ENCODE measurements at regions not wholly inside any gene's neighbourhood (a gene's known extent, or its start where the extent isn't known, plus 50 kb on each side); places are given as distances from the start of the nearest gene placed in this dataset.

DNA sequence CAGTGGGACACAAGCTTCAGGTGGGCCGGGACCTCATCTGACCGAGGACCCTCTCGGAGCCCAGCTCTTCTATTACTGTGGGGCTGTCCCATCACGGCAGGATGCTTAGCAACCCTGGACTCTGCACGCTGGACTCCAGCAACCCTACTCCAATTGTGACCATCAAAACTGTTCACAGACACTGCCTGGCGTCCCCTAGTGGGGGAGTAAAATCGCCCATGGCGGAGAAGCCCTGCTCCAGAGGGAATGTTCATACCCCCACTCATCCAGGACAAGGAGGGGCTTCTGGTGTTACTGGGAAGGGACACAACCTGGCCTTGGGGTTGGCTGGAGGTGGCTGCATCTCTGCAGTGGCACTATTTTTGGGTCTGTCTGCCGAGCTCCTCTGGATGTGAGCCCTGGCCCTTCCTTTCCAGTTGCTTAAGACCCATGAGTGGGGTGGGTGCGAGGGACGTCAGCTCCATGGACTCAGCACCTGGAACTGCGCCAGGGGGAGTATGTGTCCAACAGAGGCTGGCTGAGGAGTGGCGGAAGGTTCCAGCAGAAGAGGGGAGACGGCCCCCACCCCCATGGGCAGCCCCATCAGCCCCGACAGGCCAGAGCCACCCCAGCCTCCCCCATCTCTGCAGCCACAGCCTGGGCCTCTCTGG, 103.8 kb downstream of the RFLNA start:
- 67 to 74% methylated on average over 13 to 15 of the region's 15 CpGs for WGBS, 2 experiments (ENCODE audit: low coverage in 1 of 2, low lambda C conversion rate in 2 of 2, missing lambda C conversion rate in 2 of 2)
- no peak overlapping the region for H3K27ac ChIP-seq

DNA sequence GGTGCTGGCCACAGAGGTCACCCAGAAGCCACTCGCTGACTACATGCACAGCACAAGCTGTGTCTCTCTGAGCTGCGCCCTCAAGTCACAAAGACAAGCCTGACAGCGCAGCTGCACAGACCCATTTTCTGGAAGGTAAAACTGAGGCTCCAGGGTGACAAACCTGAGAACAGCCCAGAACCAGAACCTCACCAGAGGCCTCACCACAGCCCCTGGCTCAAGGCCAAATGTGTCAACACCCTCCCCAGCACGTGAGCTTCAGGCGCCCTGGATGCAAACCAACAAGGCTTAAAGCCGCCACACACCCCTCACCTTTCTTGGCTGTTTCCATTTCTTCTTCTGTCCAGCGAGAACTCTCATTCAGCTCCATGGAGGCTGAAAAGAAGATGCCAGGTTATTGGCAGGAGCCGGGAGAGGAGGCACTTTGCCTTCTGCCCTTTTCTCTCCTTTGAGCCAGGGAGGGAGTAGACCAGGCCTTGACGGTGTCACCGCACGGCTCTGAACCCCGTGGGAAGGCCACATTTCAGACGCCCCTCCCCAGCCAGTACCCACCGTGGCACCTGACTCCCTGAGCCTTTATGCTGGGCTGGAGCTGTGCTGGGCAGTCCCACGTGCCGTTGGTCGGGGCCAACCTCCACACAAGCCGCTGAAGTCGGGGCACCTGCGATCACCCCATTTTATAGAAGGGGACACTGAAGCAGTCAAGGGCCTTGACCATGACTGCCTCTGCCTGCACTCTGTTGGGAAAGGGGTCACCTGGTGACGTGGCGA, 103.1 kb downstream of the RFLNA start:
- H3K4me3 ChIP-seq, result no peak overlapping the region
- H3K9ac ChIP-seq, result no peak overlapping the region
- H3K9me2 ChIP-seq (ENCODE audit: insufficient read depth), result no peaks in the 10 kb centered on the region
- WGBS, 2 experiments (ENCODE audit: low coverage in 1 of 2, low lambda C conversion rate in 2 of 2, missing lambda C conversion rate in 2 of 2), result 92% methylated on average over 22 of the region's 22 CpGs
- no peaks in the 10 kb centered on the region for H4K20me1 ChIP-seq (ENCODE audit: insufficient read depth)
- no peaks in the 10 kb centered on the region for H3K9me3 ChIP-seq (ENCODE audit: low read depth)
- H3K4me2 ChIP-seq (ENCODE audit: unreplicated experiment), result no peak overlapping the region
- DNase-seq, result peak; percentile 57
- H2AFZ ChIP-seq, result no peak overlapping the region
- H3K27me3 ChIP-seq (replicated peaks; ENCODE audit: insufficient read depth), result no peaks in the 10 kb centered on the region
- in situ Hi-C loops (cut with MboI), result no loop called here
- H3K36me3 ChIP-seq (ENCODE audit: low read depth), result no peaks in the 10 kb centered on the region
- peaks cover 24% of the 10 kb centered on the region for H3K79me2 ChIP-seq (ENCODE audit: insufficient read depth)
- TF ChIP-seq EZH2phosphoT487 (IDR thresholded peaks at IDR 0.05; ENCODE audit: insufficient read depth, low read depth), result no peak
- no peak for TF ChIP-seq EZH2 (IDR thresholded peaks at IDR 0.05; ENCODE audit: insufficient read depth, poor library complexity, severe bottlenecking)
- peaks cover 27% of the 10 kb centered on the region for H3F3A ChIP-seq (ENCODE audit: insufficient read depth)
- H3K27ac ChIP-seq, result no peak overlapping the region
- H3K4me1 ChIP-seq (ENCODE audit: insufficient read depth), result peaks cover 25% of the 10 kb centered on the region

More for the DNA sequence above, 103.8 kb downstream of the RFLNA start:
- Histone ChIP-seq H3K4me1 (ENCODE audit: insufficient read depth) (peaks cover 18% of the 10 kb centered on the region), H3K79me2 (ENCODE audit: insufficient read depth) (peaks cover 27% of the 10 kb centered on the region), H3K36me3 (ENCODE audit: low read depth) (no peaks in the 10 kb centered on the region), H3K9ac (no peak overlapping the region), H2AFZ (no peak overlapping the region), H3K4me2 (ENCODE audit: unreplicated experiment) (no peak overlapping the region), H4K20me1 (ENCODE audit: insufficient read depth) (no peaks in the 10 kb centered on the region), H3K9me3 (ENCODE audit: low read depth) (no peaks in the 10 kb centered on the region), H3K9me2 (ENCODE audit: insufficient read depth) (no peaks in the 10 kb centered on the region), H3F3A (ENCODE audit: insufficient read depth) (peaks cover 21% of the 10 kb centered on the region), H3K27me3 (replicated peaks; ENCODE audit: insufficient read depth) (no peaks in the 10 kb centered on the region), H3K4me3 (no peak overlapping the region)
- in situ Hi-C loops (cut with MboI), result no loop called here
- TF ChIP-seq EZH2phosphoT487 (IDR thresholded peaks at IDR 0.05; ENCODE audit: insufficient read depth, low read depth) (no peak), EZH2 (IDR thresholded peaks at IDR 0.05; ENCODE audit: insufficient read depth, poor library complexity, severe bottlenecking) (no peak)
- DNase-seq, result no peak

GRCh38 chr12:124397399-124397679, 102.4 kb downstream of the RFLNA start:
- H3K36me3 ChIP-seq (ENCODE audit: low read depth), result no peaks in the 10 kb centered on the region
- in situ Hi-C loops (cut with MboI), result no loop called here
- H4K20me1 ChIP-seq (ENCODE audit: insufficient read depth), result no peaks in the 10 kb centered on the region
- WGBS, 2 experiments (ENCODE audit: low coverage in 1 of 2, low lambda C conversion rate in 2 of 2, missing lambda C conversion rate in 2 of 2), result 38 to 44% methylated on average over 7 of the region's 7 CpGs
- DNase-seq, result no peak
- H3K4me1 ChIP-seq (ENCODE audit: insufficient read depth), result peaks cover 32% of the 10 kb centered on the region
- H3F3A ChIP-seq (ENCODE audit: insufficient read depth), result peaks cover 27% of the 10 kb centered on the region
- H3K9me2 ChIP-seq (ENCODE audit: insufficient read depth), result no peaks in the 10 kb centered on the region
- H3K4me3 ChIP-seq, result no peak overlapping the region
- H3K4me2 ChIP-seq (ENCODE audit: unreplicated experiment), result no peak overlapping the region
- no peak overlapping the region for H3K9ac ChIP-seq
- H3K9me3 ChIP-seq (ENCODE audit: low read depth), result no peaks in the 10 kb centered on the region
- TF ChIP-seq EZH2 (IDR thresholded peaks at IDR 0.05; ENCODE audit: insufficient read depth, poor library complexity, severe bottlenecking) (no peak), EZH2phosphoT487 (IDR thresholded peaks at IDR 0.05; ENCODE audit: insufficient read depth, low read depth) (no peak)
- H2AFZ ChIP-seq, result no peak overlapping the region
- no peaks in the 10 kb centered on the region for H3K27me3 ChIP-seq (replicated peaks; ENCODE audit: insufficient read depth)
- H3K27ac ChIP-seq, result no peak overlapping the region
- H3K79me2 ChIP-seq (ENCODE audit: insufficient read depth), result peaks cover 24% of the 10 kb centered on the region

- H3K79me2 ChIP-seq (ENCODE audit: insufficient read depth), result peaks cover 24% of the 10 kb centered on the region
- TF ChIP-seq EZH2 (IDR thresholded peaks at IDR 0.05; ENCODE audit: insufficient read depth, poor library complexity, severe bottlenecking), result no peak
- no peak for TF ChIP-seq EZH2phosphoT487 (IDR thresholded peaks at IDR 0.05; ENCODE audit: insufficient read depth, low read depth)
- H3K36me3 ChIP-seq (ENCODE audit: low read depth), result no peaks in the 10 kb centered on the region
- no peaks in the 10 kb centered on the region for H3K9me2 ChIP-seq (ENCODE audit: insufficient read depth)
- H3K9ac ChIP-seq, result no peak overlapping the region
- no peak overlapping the region for H3K4me2 ChIP-seq (ENCODE audit: unreplicated experiment)
- peaks cover 31% of the 10 kb centered on the region for H3F3A ChIP-seq (ENCODE audit: insufficient read depth)
- no peak overlapping the region for H2AFZ ChIP-seq
- no peak for DNase-seq
- H3K9me3 ChIP-seq (ENCODE audit: low read depth), result no peaks in the 10 kb centered on the region
- peaks cover 37% of the 10 kb centered on the region for H3K4me1 ChIP-seq (ENCODE audit: insufficient read depth)
- H3K27me3 ChIP-seq (replicated peaks; ENCODE audit: insufficient read depth), result no peaks in the 10 kb centered on the region
- peak overlapping the region; percentile 52; the same call in 1 of the 2 replicates for H3K27ac ChIP-seq
- WGBS, 2 experiments (ENCODE audit: low coverage in 1 of 2, low lambda C conversion rate in 2 of 2, missing lambda C conversion rate in 2 of 2), result 69 to 78% methylated on average over 26 to 31 of the region's 35 CpGs
- H3K4me3 ChIP-seq, result no peak overlapping the region
- no peaks in the 10 kb centered on the region for H4K20me1 ChIP-seq (ENCODE audit: insufficient read depth)
- in situ Hi-C loops (cut with MboI), result no loop called here
These were observed 101.9 kb downstream of the RFLNA start for GRCh38 chr12:124396544-124397398.

All from GM23248 (cell line).